H1 (cell line): ENCODE measurements at regions not wholly inside any gene's neighbourhood (a gene's known extent, or its start where the extent isn't known, plus 50 kb on each side); places are given as distances from the start of the nearest gene placed in this dataset.

Source experiments
- CTCF ChIA-PET: fragments of 300-600 bp; sonication (Branson Sonifier 250); formaldehyde crosslinking; loops from one replicate; lab custom pipeline; 2021; ENCODE audit not compliant: partially characterized antibody; lab: Charles Lee
- POLR2A ChIA-PET: fragments of 300-600 bp; sonication (Branson Sonifier 250); formaldehyde crosslinking; loops from one replicate; lab custom pipeline; 2021; ENCODE audit warnings: inconsistent platforms; ENCODE audit not compliant: partially characterized antibody; lab: Charles Lee
- DNase-seq, 2 experiments: peaks; one replicate each; pipeline versions ENCODE4 v3.0.0 to v3.0.0-alpha.2; 2010 to 2022; ENCODE audit warnings: low spot score in 2 of 2, low read depth in 1 of 2, mixed read lengths in 1 of 2
- FAIRE-seq: peaks from 2 replicates; lab custom pipeline; 2011; peaks lifted over from hg19 to GRCh38; lab: Jason Lieb, UNC
- H2AFZ ChIP-seq: 2 replicates; pipeline ENCODE4 v1.8.1; 2012; ENCODE audit warnings: low read length, inconsistent platforms
- H2AK5ac ChIP-seq: 2 replicates; pipeline ENCODE4 v1.6.1; 2013; ENCODE audit warnings: low read depth, low read length
- H2BK120ac ChIP-seq: replicated peaks from 2 replicates; pipeline ENCODE3; 2013; ENCODE audit warnings: low read depth, low read length, inconsistent platforms
- H2BK12ac ChIP-seq: 2 replicates; pipeline ENCODE4 v1.6.1; 2013; ENCODE audit warnings: low read depth, low read length
- H2BK15ac ChIP-seq: 2 replicates; pipeline ENCODE4 v1.6.1; 2013; ENCODE audit warnings: low read length
- H2BK20ac ChIP-seq: 2 replicates; pipeline ENCODE4 v1.6.1; 2013; ENCODE audit warnings: low read length
- H2BK5ac ChIP-seq: 2 replicates; pipeline ENCODE4 v1.6.1; 2013; ENCODE audit warnings: low read depth, low read length
- H3K14ac ChIP-seq: 2 replicates; pipeline ENCODE4 v1.6.1; 2013; ENCODE audit warnings: inconsistent platforms; ENCODE audit not compliant: insufficient read length
- H3K18ac ChIP-seq: 2 replicates; pipeline ENCODE4 v1.6.1; 2013; ENCODE audit warnings: low read length; ENCODE audit errors: extremely low read depth
- H3K23ac ChIP-seq: 2 replicates; pipeline ENCODE4 v1.6.1; 2013; ENCODE audit warnings: inconsistent platforms; ENCODE audit not compliant: insufficient read length
- H3K23me2 ChIP-seq: 2 replicates; pipeline ENCODE4 v1.6.1; 2013; ENCODE audit warnings: low read depth, low read length
- H3K27ac ChIP-seq: 2 replicates; pipeline ENCODE4 v1.6.1; 2011; ENCODE audit warnings: low read depth, low read length, inconsistent platforms
- H3K27me3 ChIP-seq, 4 experiments: replicated peaks in 1 of 4; 1 replicate in 1 of 4; 2 replicates in 3 of 4; pipeline versions ENCODE4 v1.6.1 to v1.8.1; 2011 to 2013; ENCODE audit warnings: low read length in 3 of 4, mild to moderate bottlenecking in 3 of 4, inconsistent platforms in 2 of 4, mixed read lengths in 2 of 4, moderate library complexity in 1 of 4; ENCODE audit not compliant: control insufficient read depth in 3 of 4, insufficient read depth in 3 of 4; ENCODE audit errors: extremely low read depth in 1 of 4
- H3K36me3 ChIP-seq, 4 experiments: 2 replicates each; pipeline versions ENCODE4 v1.6.1 to v1.8.1; 2011 to 2013; ENCODE audit warnings: mild to moderate bottlenecking in 4 of 4, low read length in 3 of 4, moderate library complexity in 2 of 4, control low read depth in 1 of 4, inconsistent platforms in 1 of 4; ENCODE audit not compliant: insufficient read depth in 4 of 4, control insufficient read depth in 2 of 4
- H3K4ac ChIP-seq: replicated peaks from 2 replicates; pipeline ENCODE3; 2013; ENCODE audit warnings: low read length, low read depth, mixed read lengths, inconsistent platforms; ENCODE audit not compliant: insufficient read length
- H3K4me1 ChIP-seq, 4 experiments: replicated peaks in 1 of 4; 1 replicate in 1 of 4; 2 replicates in 3 of 4; pipeline versions ENCODE4 v1.6.1 to v1.8.1; 2011 to 2013; ENCODE audit warnings: low read length in 3 of 4, inconsistent platforms in 2 of 4, mixed read lengths in 1 of 4; ENCODE audit not compliant: insufficient read depth in 4 of 4, control insufficient read depth in 3 of 4
- H3K4me2 ChIP-seq, 2 experiments: 2 replicates each; pipeline versions ENCODE4 v1.6.1 to v1.8.1; 2011 to 2013; ENCODE audit warnings: low read depth in 2 of 2, low read length in 2 of 2, control low read depth in 1 of 2, inconsistent platforms in 1 of 2, mild to moderate bottlenecking in 1 of 2; ENCODE audit not compliant: insufficient read depth in 1 of 2
- H3K4me3 ChIP-seq, 4 experiments: fragments of 200-600, 300-600 bp in 1 of 4; sonication (generic), shearing (Covaris generic), sonication (Bioruptor Twin) in 1 of 4; 2 replicates each; pipeline versions ENCODE4 v1.5.1 to v1.8.1; 2011 to 2016; ENCODE audit warnings: low read length in 4 of 4, low read depth in 3 of 4, control low read depth in 2 of 4, inconsistent platforms in 2 of 4, mild to moderate bottlenecking in 2 of 4, mixed read lengths in 1 of 4, moderate library complexity in 1 of 4; ENCODE audit not compliant: insufficient read depth in 2 of 4; ENCODE audit errors: extremely low read depth in 1 of 4
- H3K56ac ChIP-seq: replicated peaks from 2 replicates; pipeline ENCODE3; 2013; ENCODE audit warnings: low read depth, mild to moderate bottlenecking, mixed read lengths, low read length, inconsistent platforms; ENCODE audit not compliant: insufficient read length
- H3K79me1 ChIP-seq: 2 replicates; pipeline ENCODE4 v1.6.1; 2013; ENCODE audit warnings: low read depth, low read length, control low read depth
- H3K79me2 ChIP-seq, 2 experiments: 2 replicates each; pipeline versions ENCODE4 v1.6.1 to v1.8.1; 2012 to 2013; ENCODE audit warnings: low read length in 2 of 2, mild to moderate bottlenecking in 2 of 2, inconsistent platforms in 1 of 2; ENCODE audit not compliant: insufficient read depth in 2 of 2, control insufficient read depth in 1 of 2
- H3K9ac ChIP-seq, 4 experiments: replicated peaks in 1 of 4; 1 replicate in 1 of 4; 2 replicates in 3 of 4; pipeline versions ENCODE4 v1.6.1 to v1.8.1; 2011 to 2013; ENCODE audit warnings: low read depth in 3 of 4, low read length in 3 of 4, control low read depth in 2 of 4, mild to moderate bottlenecking in 2 of 4, moderate library complexity in 2 of 4, inconsistent platforms in 1 of 4; ENCODE audit errors: extremely low read depth in 1 of 4
- H3K9me3 ChIP-seq, 2 experiments: 2 replicates each; pipeline versions ENCODE4 v1.6.1 to v1.8.1; 2012 to 2013; ENCODE audit warnings: mild to moderate bottlenecking in 2 of 2, moderate library complexity in 2 of 2, control low read depth in 1 of 2, inconsistent platforms in 1 of 2, low read depth in 1 of 2, low read length in 1 of 2, mixed read lengths in 1 of 2; ENCODE audit not compliant: insufficient read depth in 2 of 2
- H4K20me1 ChIP-seq, 2 experiments: replicated peaks in 1 of 2; 2 replicates each; pipeline versions ENCODE3 to v1.8.1; 2011 to 2013; ENCODE audit warnings: inconsistent platforms in 2 of 2, low read length in 2 of 2, mild to moderate bottlenecking in 1 of 2; ENCODE audit not compliant: insufficient read depth in 2 of 2, control insufficient read depth in 1 of 2
- H4K5ac ChIP-seq: 2 replicates; pipeline ENCODE4 v1.6.1; 2013; ENCODE audit warnings: low read length, low read depth, mixed read lengths, inconsistent platforms; ENCODE audit not compliant: insufficient read length
- H4K8ac ChIP-seq: 2 replicates; pipeline ENCODE4 v1.8.0; 2013; ENCODE audit warnings: mild to moderate bottlenecking, moderate library complexity, low read length, inconsistent platforms; ENCODE audit not compliant: insufficient read depth; ENCODE audit errors: extremely low read depth
- H4K91ac ChIP-seq: replicated peaks from 2 replicates; pipeline ENCODE3; 2013; ENCODE audit warnings: low read length, mixed read lengths, inconsistent platforms; ENCODE audit not compliant: insufficient read length
- SIRT6 ChIP-seq: IDR thresholded peaks from one replicate; pipeline ENCODE4 v1.7.1; 2012; ENCODE audit warnings: low read length, inconsistent platforms
- TAF1 ChIP-seq: IDR thresholded peaks from 2 replicates; pipeline ENCODE4 v1.6.1; 2011; ENCODE audit warnings: mild to moderate bottlenecking, low read depth, low read length
- WGBS, 2 experiments: shearing (Covaris generic) in 1 of 2; methylation state at CpG; one replicate each; pipeline versions ENCODE4 v1.1.6 to v1.1.7; 2013 to 2015; ENCODE audit warnings: low lambda C conversion rate in 2 of 2, mixed read lengths in 2 of 2, inconsistent platforms in 1 of 2, low coverage in 1 of 2, missing lambda C conversion rate in 1 of 2; ENCODE audit not compliant: insufficient replicate concordance in 2 of 2, insufficient coverage in 1 of 2, insufficient read length in 1 of 2; ENCODE audit errors: extremely low coverage in 1 of 2, missing lambda C conversion rate in 1 of 2; 5-methylcytosine and 5-hydroxymethylcytosine counted together
- TF ChIP-seq, protein P1 (sequence below): IDR thresholded peaks from 2 replicates; pipeline ENCODE4 v1.6.1; 2012; ENCODE audit warnings: inconsistent platforms

GRCh38 chr2:239638376-239638775 lies 237.6 kb upstream of the HDAC4 start:
- POLR2A ChIA-PET: no interaction called here

More at GRCh38 chr2:239638376-239638775, 237.6 kb upstream of the HDAC4 start:
- FAIRE-seq: no peak
- no peak overlapping the region for H3K4me2 ChIP-seq
- H3K79me2 ChIP-seq: no peaks in the 10 kb centered on the region
- TF ChIP-seq SIRT6 (no peak), TAF1 (no peak)
- TF ChIP-seq, protein P1, sequence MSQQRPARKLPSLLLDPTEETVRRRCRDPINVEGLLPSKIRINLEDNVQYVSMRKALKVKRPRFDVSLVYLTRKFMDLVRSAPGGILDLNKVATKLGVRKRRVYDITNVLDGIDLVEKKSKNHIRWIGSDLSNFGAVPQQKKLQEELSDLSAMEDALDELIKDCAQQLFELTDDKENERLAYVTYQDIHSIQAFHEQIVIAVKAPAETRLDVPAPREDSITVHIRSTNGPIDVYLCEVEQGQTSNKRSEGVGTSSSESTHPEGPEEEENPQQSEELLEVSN: no peak
- no peak overlapping the region for H2AFZ ChIP-seq
- no peaks in the 10 kb centered on the region for H3K79me1 ChIP-seq
- no peak overlapping the region for H3K9ac ChIP-seq
- no peak overlapping the region for H2BK120ac ChIP-seq
- no peak overlapping the region for H2BK12ac ChIP-seq
- no peak overlapping the region for H2BK15ac ChIP-seq
- peaks cover 9% of the 10 kb centered on the region; the same call in 1 of the 2 replicates for H3K23me2 ChIP-seq
- H4K5ac ChIP-seq: no peak overlapping the region
- no peaks in the 10 kb centered on the region for H3K4me1 ChIP-seq
- H2BK5ac ChIP-seq: no peak overlapping the region
- no peaks in the 10 kb centered on the region; a peak in 1 of 8 replicates for H3K36me3 ChIP-seq
- no peak overlapping the region for H3K23ac ChIP-seq
- H3K9me3 ChIP-seq: peaks cover 10 to 12% of the 10 kb centered on the region in 2 experiments; a peak in 3 of 4 replicates
- H3K14ac ChIP-seq: no peak overlapping the region
- no peak overlapping the region for H3K4me3 ChIP-seq
- 90% methylated on average over 4 of the region's 4 CpGs; no CpG with 5 or more reads in 1 of the 2 experiments for WGBS, 2 experiments
- no peak overlapping the region for H2BK20ac ChIP-seq
- H3K4ac ChIP-seq: no peak overlapping the region
- H3K56ac ChIP-seq: no peak overlapping the region
- H4K91ac ChIP-seq: no peak overlapping the region
- H4K20me1 ChIP-seq: peaks cover 0 to 4% of the 10 kb centered on the region in 2 experiments
- CTCF ChIA-PET: no interaction called here
- no peaks in the 10 kb centered on the region for H3K27me3 ChIP-seq
- H3K27ac ChIP-seq: no peak overlapping the region
- DNase-seq: no peak
- no peak overlapping the region for H4K8ac ChIP-seq
- H3K18ac ChIP-seq: no peak overlapping the region
- H2AK5ac ChIP-seq: no peak overlapping the region
